Keratinocyte (primary cell): ENCODE measurements at regions not wholly inside any gene's neighbourhood (a gene's known extent, or its start where the extent isn't known, plus 50 kb on each side); places are given as distances from the start of the nearest gene placed in this dataset.

Experiments
- EZH2 ChIP-seq: IDR thresholded peaks from one replicate; pipeline ENCODE4 v1.6.1; 2012; ENCODE audit warnings: inconsistent platforms, mild to moderate bottlenecking, low read length, moderate library complexity
- TF ChIP-seq, protein P1 (sequence below), 3 experiments: IDR thresholded peaks in 1 of 3; conservative IDR thresholded peaks in 1 of 3; optimal IDR thresholded peaks in 1 of 3; 2 replicates in 2 of 3; 3 replicates in 1 of 3; pipeline versions ENCODE3 to v1.5.1; 2011; ENCODE audit warnings: low read length in 3 of 3, mild to moderate bottlenecking in 3 of 3, moderate library complexity in 2 of 3, control low read depth in 1 of 3, inconsistent platforms in 1 of 3; ENCODE audit not compliant: insufficient read depth in 2 of 3; ENCODE audit errors: extremely low read depth in 1 of 3

DNA sequence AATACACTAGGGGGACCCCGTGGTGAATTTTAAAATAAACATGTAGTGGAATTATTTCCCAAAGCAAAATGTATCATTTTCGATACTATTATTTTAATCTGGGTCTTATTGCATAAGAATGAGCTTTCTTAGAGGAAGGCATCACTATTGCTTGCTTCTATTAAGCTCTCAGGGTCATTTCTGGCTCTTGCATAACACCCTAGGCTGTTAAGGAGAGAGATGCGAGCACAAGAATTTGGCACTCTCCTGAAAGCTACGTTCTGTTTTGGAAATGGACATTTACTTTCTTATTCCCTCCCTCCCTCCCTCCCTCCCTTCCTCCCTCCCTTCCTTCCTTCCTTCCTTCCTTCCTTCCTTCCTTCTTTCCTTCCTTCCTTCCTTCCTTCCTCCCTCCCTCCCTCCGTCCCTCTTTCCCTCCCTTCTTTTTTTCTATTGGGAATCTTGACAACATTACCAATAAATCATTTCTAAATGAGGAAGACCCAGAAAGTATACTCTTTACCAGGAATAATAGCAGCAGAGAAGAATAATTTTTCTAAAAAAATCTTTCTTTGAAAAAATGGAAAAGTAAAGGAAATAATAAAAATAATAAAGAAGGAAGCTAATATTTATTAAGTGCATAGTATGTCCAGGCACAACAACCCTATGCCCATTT, 83.6 kb upstream of the BDNF start:
- TF ChIP-seq, protein P1, sequence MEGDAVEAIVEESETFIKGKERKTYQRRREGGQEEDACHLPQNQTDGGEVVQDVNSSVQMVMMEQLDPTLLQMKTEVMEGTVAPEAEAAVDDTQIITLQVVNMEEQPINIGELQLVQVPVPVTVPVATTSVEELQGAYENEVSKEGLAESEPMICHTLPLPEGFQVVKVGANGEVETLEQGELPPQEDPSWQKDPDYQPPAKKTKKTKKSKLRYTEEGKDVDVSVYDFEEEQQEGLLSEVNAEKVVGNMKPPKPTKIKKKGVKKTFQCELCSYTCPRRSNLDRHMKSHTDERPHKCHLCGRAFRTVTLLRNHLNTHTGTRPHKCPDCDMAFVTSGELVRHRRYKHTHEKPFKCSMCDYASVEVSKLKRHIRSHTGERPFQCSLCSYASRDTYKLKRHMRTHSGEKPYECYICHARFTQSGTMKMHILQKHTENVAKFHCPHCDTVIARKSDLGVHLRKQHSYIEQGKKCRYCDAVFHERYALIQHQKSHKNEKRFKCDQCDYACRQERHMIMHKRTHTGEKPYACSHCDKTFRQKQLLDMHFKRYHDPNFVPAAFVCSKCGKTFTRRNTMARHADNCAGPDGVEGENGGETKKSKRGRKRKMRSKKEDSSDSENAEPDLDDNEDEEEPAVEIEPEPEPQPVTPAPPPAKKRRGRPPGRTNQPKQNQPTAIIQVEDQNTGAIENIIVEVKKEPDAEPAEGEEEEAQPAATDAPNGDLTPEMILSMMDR (optimal IDR thresholded peaks at IDR 0.05 in 1 of 3, IDR thresholded peaks at IDR 0.05 in 1 of 3, conservative IDR thresholded peaks at IDR 0.05 in 1 of 3; ENCODE audit: extremely low read depth in 1 of 3, insufficient read depth in 2 of 3, low read length in 3 of 3): no peak
- TF ChIP-seq EZH2: no peak
